C1 segment of cervical spinal cord (tissue), 14 donors: ENCODE measurements at regions not wholly inside any gene's neighbourhood (a gene's known extent, or its start where the extent isn't known, plus 50 kb on each side); places are given as distances from the start of the nearest gene placed in this dataset.

Experiments
- DNase-seq, 14 donors: peaks; one replicate each; lab custom pipeline; 2025; lab: John Stamatoyannopoulos, UW

DNA sequence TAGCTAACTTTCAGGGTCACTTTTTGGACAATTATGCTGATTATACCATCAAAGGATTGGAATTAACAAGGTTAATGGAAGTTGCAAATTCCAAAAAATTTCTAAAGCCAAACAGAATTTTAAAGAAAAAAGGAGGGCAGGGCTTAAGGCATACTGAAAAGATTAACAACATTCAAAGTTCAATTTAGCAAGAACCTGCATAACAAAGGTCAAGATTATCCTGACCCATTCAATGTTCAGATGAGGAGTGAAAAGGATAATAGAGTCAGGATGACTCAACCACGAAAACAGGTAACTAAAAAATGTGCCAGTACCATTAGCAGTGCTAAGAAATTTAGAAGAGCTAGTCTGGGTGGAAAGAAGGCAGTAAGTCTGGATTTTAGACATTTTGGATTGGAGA, 139.8 kb upstream of the HNMT start:
- DNase-seq: no peak

DNA sequence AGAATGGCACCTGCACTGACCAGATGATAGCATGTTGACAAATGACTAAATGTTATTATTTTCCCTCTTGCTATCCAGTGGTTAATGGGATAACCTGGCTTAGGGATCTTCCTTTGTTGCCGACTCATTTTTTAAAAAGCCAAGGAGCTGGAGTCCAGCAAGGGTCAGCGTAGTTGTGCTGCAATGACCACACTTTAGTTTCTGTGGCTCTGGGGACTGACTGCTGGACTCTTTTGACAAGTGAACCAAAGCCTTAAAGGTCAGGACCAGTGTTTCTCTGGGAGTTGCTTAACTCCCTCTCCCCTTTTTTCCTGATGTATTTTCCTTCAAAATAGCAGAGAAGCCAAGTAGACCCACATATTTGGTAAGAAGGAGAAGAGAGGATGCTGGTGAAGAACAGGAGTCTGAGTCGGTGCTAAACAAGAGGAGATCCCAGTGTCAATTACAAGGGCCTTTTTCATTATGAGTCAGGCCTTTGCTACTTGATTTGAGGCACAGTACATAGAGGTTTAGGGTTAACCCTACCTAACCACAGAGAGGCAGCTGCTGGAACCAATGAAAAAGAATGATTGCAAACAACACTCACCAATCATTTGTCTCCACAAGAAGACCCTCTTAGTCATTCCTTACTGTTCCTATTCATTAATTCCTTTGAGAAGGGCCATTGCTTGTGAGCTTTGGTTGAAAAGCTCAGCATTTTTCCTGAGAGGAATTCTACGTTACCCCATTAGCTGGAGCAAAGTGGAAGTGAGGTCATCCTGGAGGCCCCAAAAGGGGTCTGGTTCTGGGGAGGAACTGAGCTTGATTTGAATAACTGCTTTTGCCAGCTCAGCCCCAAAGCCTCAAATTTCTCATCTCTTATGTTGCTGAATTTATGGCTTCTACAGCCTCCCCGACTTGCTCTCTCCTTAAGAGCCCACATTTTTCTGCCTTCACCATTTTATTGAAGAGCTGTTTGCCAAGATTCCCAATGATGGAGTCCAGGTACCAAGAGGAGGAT, 137.6 kb upstream of the HNMT start:
- no peak for DNase-seq

- DNase-seq: no peak
Observed at GRCh38 chr2:137828624-137829023, 135.6 kb upstream of the HNMT start.

DNA sequence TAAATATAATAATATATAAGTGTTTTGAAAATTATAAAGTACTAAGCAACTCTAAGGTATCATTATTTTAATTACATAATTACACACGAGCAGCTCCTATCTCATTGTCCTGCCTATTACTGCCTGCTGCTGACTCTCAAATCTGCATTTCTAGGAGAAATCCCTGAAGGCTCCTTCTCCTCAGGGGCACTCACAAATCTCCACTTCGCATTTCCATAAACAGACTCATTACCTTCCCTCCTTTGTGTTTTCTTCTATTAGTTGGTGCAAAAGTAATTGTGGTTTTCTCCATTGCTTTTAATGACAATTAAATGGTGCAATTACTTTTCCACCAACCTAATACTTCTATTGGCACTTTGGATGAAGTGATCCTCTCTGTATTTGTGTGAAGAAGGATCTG, 135.0 kb upstream of the HNMT start:
- no peak for DNase-seq

DNA sequence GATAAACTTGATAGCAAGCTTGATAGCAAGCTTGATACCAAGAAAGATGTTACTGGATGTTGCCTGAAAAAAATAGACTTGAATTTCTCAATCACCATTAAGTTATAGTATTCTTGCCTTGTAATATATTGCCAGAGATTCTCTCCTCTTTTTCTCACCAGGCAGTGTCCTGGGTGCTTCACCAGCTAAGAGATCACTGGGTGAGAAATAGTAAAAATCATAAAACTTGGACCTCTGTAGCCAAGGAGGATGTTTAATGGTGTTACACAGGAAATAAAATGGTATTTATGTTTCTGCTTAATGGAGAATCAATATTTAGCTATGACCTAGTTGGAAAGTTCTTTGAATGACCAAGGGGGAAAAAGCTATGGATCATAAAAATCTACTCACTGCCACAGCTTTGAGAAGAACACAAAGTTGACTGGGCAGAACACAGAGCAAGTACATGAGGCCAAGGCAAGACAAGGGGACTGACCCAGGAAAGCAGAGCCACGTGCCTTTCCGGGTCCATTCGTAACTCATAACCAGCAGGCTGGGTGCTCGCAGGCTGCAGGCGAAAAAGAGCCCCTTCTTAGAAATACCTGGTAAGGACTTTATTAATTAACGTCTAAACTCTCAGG, 129.4 kb upstream of the HNMT start:
- DNase-seq: no peak

GRCh38 chr2:137836671-137837070, 127.6 kb upstream of the HNMT start:
- DNase-seq: no peak

- DNase-seq: no peak
Observed at GRCh38 chr2:137837830-137838229, 126.4 kb upstream of the HNMT start.

DNA sequence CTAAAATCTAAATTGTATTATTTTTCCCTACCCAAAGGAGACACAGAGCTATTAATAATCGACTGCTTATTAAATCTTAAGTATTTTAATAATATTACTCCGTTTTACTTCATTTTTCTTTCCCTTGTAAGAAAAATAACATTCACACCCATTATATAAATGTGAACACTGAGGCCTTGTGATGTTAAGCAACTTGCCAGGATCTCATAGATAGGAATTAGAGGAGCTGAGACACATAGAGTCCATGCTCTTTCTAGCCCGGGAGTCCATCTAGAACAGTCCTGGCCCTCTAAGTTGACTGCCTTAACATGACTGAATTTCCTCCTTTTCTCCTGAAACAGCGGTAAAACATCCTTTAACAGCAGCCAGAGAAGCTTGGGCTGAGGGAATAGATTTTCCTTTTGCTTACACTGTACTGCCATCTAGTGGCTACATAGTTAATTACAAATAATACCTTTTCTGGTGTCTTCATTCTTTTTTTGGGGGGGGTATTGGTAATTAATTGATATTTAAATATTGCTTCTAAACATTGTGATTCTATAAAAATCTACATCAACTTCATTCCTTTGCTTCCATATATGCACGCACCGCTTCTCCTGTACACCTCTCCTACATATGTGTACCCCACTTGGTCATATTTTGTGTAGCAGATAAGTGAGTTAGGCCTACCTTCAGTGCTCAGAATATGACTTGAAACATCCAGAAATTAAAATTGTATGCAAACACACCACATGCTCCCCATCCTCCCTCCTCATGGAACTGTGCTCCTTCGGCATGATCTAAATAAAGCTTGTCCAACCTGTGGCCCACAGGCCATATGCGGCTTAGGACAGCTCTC, 125.8 kb upstream of the HNMT start:
- DNase-seq: no peak

DNA sequence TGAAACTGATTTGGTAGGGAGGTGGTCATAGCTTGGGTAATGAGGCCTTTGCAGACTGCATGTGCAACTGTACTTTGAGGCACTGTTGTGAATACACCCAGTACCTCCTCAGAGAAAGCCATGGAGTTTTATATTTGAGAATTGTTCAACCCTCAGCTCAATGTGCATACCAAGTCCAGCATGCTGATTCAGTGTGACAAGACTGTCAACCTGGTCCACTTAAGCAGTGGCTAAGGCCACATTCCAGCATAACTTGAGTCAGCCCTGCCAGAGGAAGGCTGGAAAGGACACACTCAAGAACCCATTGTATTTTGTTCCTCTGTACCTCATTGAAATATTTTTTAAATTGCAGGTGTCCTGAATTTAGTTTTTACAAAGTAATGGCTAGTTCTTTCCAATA, 121.8 kb upstream of the HNMT start:
- no peak for DNase-seq

- no peak for DNase-seq
Observed at GRCh38 chr2:137842952-137843351, 121.3 kb upstream of the HNMT start.

GRCh38 chr2:137845422-137845821, 118.9 kb upstream of the HNMT start:
- DNase-seq: no peak

DNA sequence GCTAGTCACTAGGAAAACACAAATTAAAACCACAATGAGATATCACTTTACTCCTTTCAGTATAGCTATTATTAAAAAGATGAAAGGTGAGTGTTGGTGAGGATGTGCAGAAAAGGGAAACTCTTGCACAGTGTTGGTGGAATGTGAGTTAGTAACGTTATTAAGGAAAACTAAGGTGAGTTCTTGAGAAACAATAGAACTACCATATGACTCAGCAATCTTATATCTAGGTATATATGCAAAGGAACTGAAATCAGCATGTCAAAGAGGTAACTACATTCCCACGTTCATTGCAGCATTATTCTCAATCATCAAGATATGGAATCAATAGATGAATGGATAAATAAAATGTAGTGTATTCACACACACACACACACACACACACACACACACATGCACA, 117.3 kb upstream of the HNMT start:
- no peak for DNase-seq

GRCh38 chr2:137847443-137847842, 116.8 kb upstream of the HNMT start:
- no peak for DNase-seq

- no peak for DNase-seq
Observed at GRCh38 chr2:137857881-137858280, 106.4 kb upstream of the HNMT start.

GRCh38 chr2:137862651-137863050, 101.6 kb upstream of the HNMT start:
- no peak for DNase-seq

DNA sequence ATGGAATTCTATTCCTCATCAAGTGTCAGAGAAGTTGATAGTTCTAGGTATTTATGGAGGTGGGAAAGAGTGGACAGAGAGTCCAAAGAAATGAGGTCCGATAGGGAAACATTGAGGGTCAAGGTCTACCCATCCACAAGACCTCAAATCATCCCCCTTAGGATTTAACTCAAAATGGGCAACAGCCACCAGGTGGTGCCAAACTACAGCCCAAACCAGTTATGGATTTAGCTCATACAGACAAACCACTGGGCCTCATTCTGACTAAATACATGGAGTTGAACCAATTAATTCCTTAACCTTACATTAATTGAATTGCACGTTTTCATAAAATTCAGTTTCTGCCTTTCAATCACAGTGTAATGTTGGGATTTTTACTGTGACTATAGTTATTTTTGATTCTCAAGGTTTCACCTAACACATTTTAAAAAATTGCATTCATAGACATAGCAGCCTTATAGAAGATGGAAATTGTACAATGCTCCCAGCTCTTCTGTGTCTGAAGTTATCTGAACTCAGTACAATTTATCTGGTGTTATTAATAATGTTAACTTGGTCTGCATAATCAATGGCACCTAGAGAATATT, 98.2 kb upstream of the HNMT start:
- DNase-seq: peak in 1 of 14 donors; percentile 0

DNA sequence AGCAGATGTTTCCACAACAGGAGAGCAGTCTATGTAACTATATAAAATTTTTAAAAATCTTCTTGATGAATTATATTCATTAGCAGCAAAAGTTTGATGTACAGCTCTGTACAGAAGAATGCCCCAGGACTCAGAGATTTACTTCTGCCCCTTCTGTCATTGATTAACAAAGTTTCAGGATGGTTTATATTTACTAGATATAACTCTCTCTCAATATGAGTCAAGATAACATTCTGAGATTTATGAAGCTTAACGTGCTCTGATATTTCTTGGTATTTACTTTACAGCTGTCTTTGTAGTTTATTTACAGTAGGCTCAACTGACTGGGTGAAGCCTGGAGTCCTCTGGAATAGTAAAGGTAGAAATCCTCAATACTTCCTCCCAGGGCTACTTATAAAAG, 93.6 kb upstream of the HNMT start:
- no peak for DNase-seq

- DNase-seq: no peak
Observed at GRCh38 chr2:137872577-137872976, 91.7 kb upstream of the HNMT start.

- no peak for DNase-seq
Observed at GRCh38 chr2:137873536-137874244, 90.6 kb upstream of the HNMT start.

GRCh38 chr2:137879121-137879520, 85.2 kb upstream of the HNMT start:
- DNase-seq: no peak

DNA sequence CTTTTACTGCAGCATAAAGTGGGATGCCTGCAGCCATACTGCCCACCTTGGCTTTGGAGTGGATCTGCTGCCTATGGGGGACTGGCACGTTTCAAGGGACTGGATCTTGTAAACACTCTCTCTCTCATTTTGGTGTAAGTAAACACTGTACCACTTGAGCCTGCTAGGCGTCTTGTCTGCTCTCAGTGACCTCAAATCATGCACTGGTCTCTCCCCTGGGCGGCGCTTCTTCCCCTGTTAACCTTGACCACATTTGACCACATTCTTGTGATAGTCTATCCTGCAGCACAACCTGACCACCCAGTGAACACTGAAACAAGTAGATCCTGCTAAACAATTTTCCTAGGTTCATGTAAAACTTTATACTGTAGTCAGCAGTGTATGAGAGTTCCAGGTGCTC, 82.6 kb upstream of the HNMT start:
- DNase-seq: no peak
